ENCODE measurements at regions not wholly inside any gene's neighbourhood (a gene's known extent, or its start where the extent isn't known, plus 50 kb on each side); places are given as distances from the start of the nearest gene placed in this dataset.

DNA sequence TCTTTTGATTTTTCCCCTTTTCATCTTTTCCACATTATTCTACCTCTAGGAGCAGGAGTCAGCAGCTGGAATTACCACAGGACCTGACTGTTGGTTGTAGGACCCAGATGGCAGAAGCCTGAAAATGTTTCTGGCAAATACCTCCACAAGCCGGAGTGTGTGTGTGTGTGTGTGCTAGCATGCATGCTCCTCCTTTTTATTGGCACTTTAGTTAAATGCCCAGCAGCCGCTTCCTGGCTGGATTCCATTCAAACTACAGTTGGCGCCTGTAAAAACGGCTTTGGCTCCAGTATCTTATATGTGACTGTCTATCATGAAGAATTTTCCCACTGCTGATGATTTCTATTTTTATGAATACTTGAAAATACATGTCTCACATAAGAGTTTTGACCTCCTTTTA, 319.7 kb upstream of the SP4 start:
- Histone ChIP-seq H3K27me3 (replicated peaks; ENCODE audit: insufficient read depth, low read length) (no peaks in the 10 kb centered on the region), H3K9me3 (replicated peaks; ENCODE audit: insufficient read depth, low read length) (no peaks in the 10 kb centered on the region), H3K36me3 (replicated peaks; ENCODE audit: insufficient read depth, low read length) (no peaks in the 10 kb centered on the region), H3K9me2 (replicated peaks; ENCODE audit: insufficient read depth, low read length) (no peaks in the 10 kb centered on the region), H3F3A (ENCODE audit: insufficient read depth, low read length) (no peaks in the 10 kb centered on the region), H3K9ac (ENCODE audit: low read length) (no peak overlapping the region), H3K27ac (ENCODE audit: low read length) (no peak overlapping the region), H3K79me2 (ENCODE audit: low read length) (no peaks in the 10 kb centered on the region), H3K4me2 (ENCODE audit: low read depth, low read length) (no peak overlapping the region), H4K20me1 (ENCODE audit: insufficient read depth, low read length) (no peaks in the 10 kb centered on the region), H3K4me3 (ENCODE audit: low read length) (no peak overlapping the region), H2AFZ (ENCODE audit: low read length) (no peak overlapping the region), H3K4me1 (ENCODE audit: low read length) (no peaks in the 10 kb centered on the region)
- no peak for DNase-seq
- TF ChIP-seq EZH2phosphoT487 (IDR thresholded peaks at IDR 0.05; ENCODE audit: low read length) (no peak), EZH2 (optimal IDR thresholded peaks at IDR 0.05; ENCODE audit: low read depth, low read length) (no peak)
- TF ChIP-seq, protein P1, sequence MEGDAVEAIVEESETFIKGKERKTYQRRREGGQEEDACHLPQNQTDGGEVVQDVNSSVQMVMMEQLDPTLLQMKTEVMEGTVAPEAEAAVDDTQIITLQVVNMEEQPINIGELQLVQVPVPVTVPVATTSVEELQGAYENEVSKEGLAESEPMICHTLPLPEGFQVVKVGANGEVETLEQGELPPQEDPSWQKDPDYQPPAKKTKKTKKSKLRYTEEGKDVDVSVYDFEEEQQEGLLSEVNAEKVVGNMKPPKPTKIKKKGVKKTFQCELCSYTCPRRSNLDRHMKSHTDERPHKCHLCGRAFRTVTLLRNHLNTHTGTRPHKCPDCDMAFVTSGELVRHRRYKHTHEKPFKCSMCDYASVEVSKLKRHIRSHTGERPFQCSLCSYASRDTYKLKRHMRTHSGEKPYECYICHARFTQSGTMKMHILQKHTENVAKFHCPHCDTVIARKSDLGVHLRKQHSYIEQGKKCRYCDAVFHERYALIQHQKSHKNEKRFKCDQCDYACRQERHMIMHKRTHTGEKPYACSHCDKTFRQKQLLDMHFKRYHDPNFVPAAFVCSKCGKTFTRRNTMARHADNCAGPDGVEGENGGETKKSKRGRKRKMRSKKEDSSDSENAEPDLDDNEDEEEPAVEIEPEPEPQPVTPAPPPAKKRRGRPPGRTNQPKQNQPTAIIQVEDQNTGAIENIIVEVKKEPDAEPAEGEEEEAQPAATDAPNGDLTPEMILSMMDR (IDR thresholded peaks at IDR 0.05; ENCODE audit: low read length) = no peak

DNA sequence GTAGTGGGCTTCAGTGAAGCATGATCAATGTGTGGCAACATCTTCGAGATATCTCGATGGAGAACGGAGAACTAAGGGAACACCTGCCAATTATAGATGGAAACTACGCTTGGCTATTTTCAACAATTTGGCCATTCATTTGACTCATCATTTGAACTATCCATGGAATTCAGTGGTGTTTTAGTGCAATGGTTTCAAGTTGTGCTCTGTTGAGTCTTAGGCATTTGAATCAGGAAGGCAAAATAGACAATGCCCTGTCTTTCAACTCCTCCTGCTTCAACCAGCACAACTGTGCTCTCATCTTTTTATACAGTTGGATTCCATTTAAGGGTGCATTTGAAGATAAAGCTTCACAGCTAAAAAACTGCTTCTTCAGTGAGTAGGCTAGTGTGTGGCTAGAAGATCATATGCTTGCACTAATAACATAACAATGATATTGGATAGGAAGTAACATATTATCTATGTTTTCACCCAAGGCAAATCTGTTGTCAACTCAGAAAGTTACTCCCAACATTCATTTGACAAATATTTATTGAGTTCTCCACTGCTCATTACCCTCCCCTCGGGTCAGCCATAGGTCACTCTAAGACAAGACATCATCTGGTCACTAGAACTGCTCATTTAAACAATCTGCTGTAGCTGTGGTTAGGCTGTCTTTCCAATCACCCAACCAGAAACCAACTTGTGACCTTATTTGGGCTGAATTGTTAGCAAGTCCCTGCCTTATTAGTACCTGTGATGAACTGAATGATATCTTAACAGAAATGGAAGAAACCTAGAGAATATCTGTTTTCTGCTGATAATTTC, 314.1 kb upstream of the SP4 start:
- Histone ChIP-seq H3K4me3 (ENCODE audit: low read length) (no peak overlapping the region), H3K9me3 (replicated peaks; ENCODE audit: insufficient read depth, low read length) (no peaks in the 10 kb centered on the region), H3K4me1 (ENCODE audit: low read length) (no peaks in the 10 kb centered on the region), H3F3A (ENCODE audit: insufficient read depth, low read length) (no peaks in the 10 kb centered on the region), H4K20me1 (ENCODE audit: insufficient read depth, low read length) (no peaks in the 10 kb centered on the region), H3K36me3 (replicated peaks; ENCODE audit: insufficient read depth, low read length) (no peaks in the 10 kb centered on the region), H2AFZ (ENCODE audit: low read length) (no peak overlapping the region), H3K27me3 (replicated peaks; ENCODE audit: insufficient read depth, low read length) (no peaks in the 10 kb centered on the region), H3K27ac (ENCODE audit: low read length) (no peak overlapping the region), H3K79me2 (ENCODE audit: low read length) (no peaks in the 10 kb centered on the region), H3K9me2 (replicated peaks; ENCODE audit: insufficient read depth, low read length) (no peaks in the 10 kb centered on the region), H3K4me2 (ENCODE audit: low read depth, low read length) (no peak overlapping the region), H3K9ac (ENCODE audit: low read length) (no peak overlapping the region)
- DNase-seq = no peak
- TF ChIP-seq EZH2 (optimal IDR thresholded peaks at IDR 0.05; ENCODE audit: low read depth, low read length) (no peak), EZH2phosphoT487 (IDR thresholded peaks at IDR 0.05; ENCODE audit: low read length) (no peak)
- TF ChIP-seq, protein P1 (IDR thresholded peaks at IDR 0.05; ENCODE audit: low read length) = no peak

DNA sequence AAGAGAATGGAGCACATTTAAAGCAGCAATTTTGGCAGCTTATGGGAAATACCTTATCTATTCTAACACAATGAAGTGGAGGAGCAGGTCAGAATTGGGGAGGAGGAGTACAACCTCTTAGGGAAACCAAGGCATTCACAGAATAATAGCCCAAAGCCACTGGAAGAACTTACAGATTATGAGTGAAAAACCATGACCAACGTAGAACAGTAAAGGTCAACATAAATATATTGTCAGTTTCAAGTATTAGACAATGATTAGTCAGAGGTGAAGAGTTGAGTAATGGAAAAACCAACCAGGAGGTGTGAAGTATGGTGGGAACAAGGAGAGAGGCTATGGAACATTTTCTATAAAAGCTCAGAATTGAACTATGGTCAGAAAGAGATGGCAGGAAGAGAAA, 304.3 kb upstream of the SP4 start:
- H3K4me1 ChIP-seq (ENCODE audit: low read length) = no peaks in the 10 kb centered on the region
- no peaks in the 10 kb centered on the region for H3K27me3 ChIP-seq (replicated peaks; ENCODE audit: insufficient read depth, low read length)
- no peaks in the 10 kb centered on the region for H3K9me3 ChIP-seq (replicated peaks; ENCODE audit: insufficient read depth, low read length)
- no peak for DNase-seq
- no peaks in the 10 kb centered on the region for H3K36me3 ChIP-seq (replicated peaks; ENCODE audit: insufficient read depth, low read length)
- H3K9ac ChIP-seq (ENCODE audit: low read length) = no peak overlapping the region
- H4K20me1 ChIP-seq (ENCODE audit: insufficient read depth, low read length) = no peaks in the 10 kb centered on the region
- H3F3A ChIP-seq (ENCODE audit: insufficient read depth, low read length) = no peaks in the 10 kb centered on the region
- H3K9me2 ChIP-seq (replicated peaks; ENCODE audit: insufficient read depth, low read length) = no peaks in the 10 kb centered on the region
- no peak overlapping the region for H3K27ac ChIP-seq (ENCODE audit: low read length)
- TF ChIP-seq, protein P1 (IDR thresholded peaks at IDR 0.05; ENCODE audit: low read length) = no peak
- no peak for TF ChIP-seq EZH2 (optimal IDR thresholded peaks at IDR 0.05; ENCODE audit: low read depth, low read length)
- H2AFZ ChIP-seq (ENCODE audit: low read length) = no peak overlapping the region
- H3K4me2 ChIP-seq (ENCODE audit: low read depth, low read length) = no peak overlapping the region
- no peak overlapping the region for H3K4me3 ChIP-seq (ENCODE audit: low read length)
- no peaks in the 10 kb centered on the region for H3K79me2 ChIP-seq (ENCODE audit: low read length)

Measured in MM.1S (cell line).